SK-N-SH (cell line): ENCODE measurements at regions not wholly inside any gene's neighbourhood (a gene's known extent, or its start where the extent isn't known, plus 50 kb on each side); places are given as distances from the start of the nearest gene placed in this dataset.

ENCODE experiments used
- CTCF ChIA-PET: fragments of 300-600, 350-600 bp; formaldehyde crosslinking; extraction: SDS; loops from one replicate; lab custom pipeline; 2021; lab: Yijun Ruan, JAX
- POLR2A ChIA-PET: fragments of 350-600 bp; sonication (Branson Sonifier 250); formaldehyde crosslinking; extraction: SDS; loops from one replicate; lab custom pipeline; 2020; ENCODE audit warnings: antibody characterized with exemption, inconsistent platforms; lab: Yijun Ruan, JAX
- DNase-seq: peaks from one replicate; pipeline ENCODE4 v3.0.0; 2012
- H2AFZ ChIP-seq: fragments of 200-600 bp; sonication (generic); 2 replicates; pipeline ENCODE4 v1.8.1; 2016; ENCODE audit warnings: antibody characterized with exemption, mild to moderate bottlenecking, low read depth
- H3F3A ChIP-seq: fragments of 200-600 bp; sonication (generic); replicated peaks from 2 replicates; pipeline ENCODE3; 2016; ENCODE audit warnings: antibody characterized with exemption, mild to moderate bottlenecking; ENCODE audit not compliant: insufficient read depth
- H3K27ac ChIP-seq, 2 experiments: fragments of 200-500 bp in 1 of 2; fragments of 200-600 bp in 1 of 2; sonication (Bioruptor generic) in 1 of 2; sonication (generic), shearing (Covaris generic) in 1 of 2; 2 replicates each; pipeline versions ENCODE4 v1.5.1 to v1.6.1; 2014 to 2016; ENCODE audit warnings: low read depth in 2 of 2, inconsistent platforms in 1 of 2, low read length in 1 of 2, mild to moderate bottlenecking in 1 of 2, mixed read lengths in 1 of 2
- H3K27me3 ChIP-seq: fragments of 200-600 bp; sonication (generic), shearing (Covaris generic); 2 replicates; pipeline ENCODE4 v1.6.1; 2016; ENCODE audit warnings: mixed run types; ENCODE audit not compliant: insufficient read depth
- H3K36me3 ChIP-seq, 2 experiments: fragments of 200-500 bp in 1 of 2; fragments of 200-600 bp in 1 of 2; sonication (Bioruptor generic) in 1 of 2; sonication (generic) in 1 of 2; replicated peaks in 1 of 2; 2 replicates each; pipeline versions ENCODE3 to v1.5.1; 2014 to 2016; ENCODE audit warnings: low read length in 1 of 2, mild to moderate bottlenecking in 1 of 2; ENCODE audit not compliant: insufficient read depth in 2 of 2, control insufficient read depth in 1 of 2
- H3K4me1 ChIP-seq, 2 experiments: fragments of 200-500 bp in 1 of 2; fragments of 200-600 bp in 1 of 2; sonication (Bioruptor generic) in 1 of 2; sonication (generic), shearing (Covaris generic) in 1 of 2; 2 replicates each; pipeline versions ENCODE4 v1.5.1 to v1.6.1; 2014 to 2016; ENCODE audit warnings: low read depth in 1 of 2, low read length in 1 of 2, mixed run types in 1 of 2; ENCODE audit not compliant: insufficient read depth in 2 of 2, control insufficient read depth in 1 of 2
- H3K4me2 ChIP-seq: fragments of 200-600 bp; sonication (generic), shearing (Covaris generic); 2 replicates; pipeline ENCODE4 v1.6.1; 2017; ENCODE audit warnings: mixed run types
- H3K4me3 ChIP-seq, 2 experiments: fragments of 200-500 bp in 1 of 2; fragments of 200-600 bp in 1 of 2; sonication (Bioruptor generic) in 1 of 2; sonication (generic), shearing (Covaris generic) in 1 of 2; 2 replicates each; pipeline versions ENCODE4 v1.5.1 to v1.8.1; 2014 to 2016; ENCODE audit warnings: low read depth in 2 of 2, inconsistent platforms in 1 of 2, low read length in 1 of 2, mild to moderate bottlenecking in 1 of 2, mixed read lengths in 1 of 2, moderate library complexity in 1 of 2
- H3K79me2 ChIP-seq: fragments of 200-600 bp; sonication (generic); 2 replicates; pipeline ENCODE4 v1.8.1; 2017; ENCODE audit warnings: mild to moderate bottlenecking; ENCODE audit not compliant: insufficient read depth
- H3K9ac ChIP-seq: fragments of 200-600 bp; sonication (generic); 2 replicates; pipeline ENCODE4 v1.6.1; 2017; ENCODE audit warnings: mixed run types
- H3K9me2 ChIP-seq: fragments of 200-600 bp; sonication (generic); 2 replicates; pipeline ENCODE4 v1.6.1; 2017; ENCODE audit warnings: mixed run types
- H3K9me3 ChIP-seq: fragments of 200-600 bp; sonication (generic); 2 replicates; pipeline ENCODE4 v1.6.1; 2017; ENCODE audit warnings: mixed run types, mild to moderate bottlenecking, moderate library complexity
- H4K20me1 ChIP-seq: fragments of 200-600 bp; sonication (generic); 2 replicates; pipeline ENCODE4 v1.6.1; 2017; ENCODE audit warnings: mild to moderate bottlenecking, mixed run types; ENCODE audit not compliant: insufficient read depth
- EP300 ChIP-seq, 2 experiments: IDR thresholded peaks; 2 replicates each; pipeline versions ENCODE4 v1.4.0 to v1.6.1; 2012; ENCODE audit warnings: borderline replicate concordance in 1 of 2, low read depth in 1 of 2, low read length in 1 of 2
- EZH2phosphoT487 ChIP-seq: fragments of 200-600 bp; sonication (generic); IDR thresholded peaks from 2 replicates; pipeline ENCODE4 v1.6.1; 2017; ENCODE audit warnings: low read depth, mixed run types, mild to moderate bottlenecking, antibody characterized with exemption, moderate library complexity, borderline replicate concordance
- FOXJ3 ChIP-seq: sonication (generic); formaldehyde crosslinking; IDR thresholded peaks from 2 replicates; pipeline ENCODE4 v1.5.1; 2020; ENCODE audit warnings: mild to moderate bottlenecking, missing genetic modification reagents
- FOXM1 ChIP-seq: IDR thresholded peaks from 2 replicates; pipeline ENCODE4 v1.4.0; 2012; ENCODE audit warnings: low read depth, mild to moderate bottlenecking
- MAX ChIP-seq: IDR thresholded peaks from 2 replicates; pipeline ENCODE4 v1.4.0; 2012; ENCODE audit warnings: low read depth
- NFIC ChIP-seq: IDR thresholded peaks from 2 replicates; pipeline ENCODE4 v1.4.0; 2012; ENCODE audit warnings: borderline replicate concordance
- NRF1 ChIP-seq: IDR thresholded peaks from 2 replicates; pipeline ENCODE4 v1.6.1; 2012; ENCODE audit warnings: low read depth, mild to moderate bottlenecking, low read length
- RAD21 ChIP-seq: IDR thresholded peaks from 2 replicates; pipeline ENCODE4 v1.6.1; 2012; ENCODE audit warnings: mild to moderate bottlenecking, low read length
- RXRA ChIP-seq: IDR thresholded peaks from 2 replicates; pipeline ENCODE4 v1.4.0; 2012; ENCODE audit warnings: low read depth, mild to moderate bottlenecking, borderline replicate concordance
- SIN3A ChIP-seq: IDR thresholded peaks from 2 replicates; pipeline ENCODE4 v1.6.1; 2012; ENCODE audit warnings: low read depth, mild to moderate bottlenecking, low read length, moderate library complexity, borderline replicate concordance
- SMC3 ChIP-seq: IDR thresholded peaks from 2 replicates; pipeline ENCODE4 v1.6.1; 2012; ENCODE audit warnings: low read depth, low read length, improper control_type of control experiment
- TAF1 ChIP-seq: IDR thresholded peaks from 2 replicates; pipeline ENCODE4 v1.6.1; 2012; ENCODE audit warnings: low read depth, mild to moderate bottlenecking, low read length, moderate library complexity, borderline replicate concordance
- TCF12 ChIP-seq: IDR thresholded peaks from 2 replicates; pipeline ENCODE4 v1.4.0; 2012
- TEAD4 ChIP-seq: IDR thresholded peaks from 2 replicates; pipeline ENCODE4 v1.4.0; 2012; ENCODE audit warnings: mild to moderate bottlenecking, borderline replicate concordance; ENCODE audit not compliant: insufficient read depth
- YY1 ChIP-seq: IDR thresholded peaks from 2 replicates; pipeline ENCODE4 v1.4.0; 2012; ENCODE audit warnings: low read depth, mild to moderate bottlenecking
- WGBS: methylation state at CpG from one replicate; pipeline ENCODE4 v1.1.6; 2017; ENCODE audit warnings: low lambda C conversion rate; 5-methylcytosine and 5-hydroxymethylcytosine counted together
- TF ChIP-seq, protein P1 (sequence below): IDR thresholded peaks from 2 replicates; pipeline ENCODE4; 2012
- TF ChIP-seq, protein P2 (sequence below): fragments of 150-350 bp; IDR thresholded peaks from 2 replicates; pipeline ENCODE4 v1.6.1; 2016; ENCODE audit warnings: mild to moderate bottlenecking, low read depth, low read length
- TF ChIP-seq, protein P3 (sequence below): IDR thresholded peaks from 2 replicates; pipeline ENCODE4 v1.6.1; 2012; ENCODE audit warnings: mild to moderate bottlenecking, low read depth, low read length, moderate library complexity

DNA sequence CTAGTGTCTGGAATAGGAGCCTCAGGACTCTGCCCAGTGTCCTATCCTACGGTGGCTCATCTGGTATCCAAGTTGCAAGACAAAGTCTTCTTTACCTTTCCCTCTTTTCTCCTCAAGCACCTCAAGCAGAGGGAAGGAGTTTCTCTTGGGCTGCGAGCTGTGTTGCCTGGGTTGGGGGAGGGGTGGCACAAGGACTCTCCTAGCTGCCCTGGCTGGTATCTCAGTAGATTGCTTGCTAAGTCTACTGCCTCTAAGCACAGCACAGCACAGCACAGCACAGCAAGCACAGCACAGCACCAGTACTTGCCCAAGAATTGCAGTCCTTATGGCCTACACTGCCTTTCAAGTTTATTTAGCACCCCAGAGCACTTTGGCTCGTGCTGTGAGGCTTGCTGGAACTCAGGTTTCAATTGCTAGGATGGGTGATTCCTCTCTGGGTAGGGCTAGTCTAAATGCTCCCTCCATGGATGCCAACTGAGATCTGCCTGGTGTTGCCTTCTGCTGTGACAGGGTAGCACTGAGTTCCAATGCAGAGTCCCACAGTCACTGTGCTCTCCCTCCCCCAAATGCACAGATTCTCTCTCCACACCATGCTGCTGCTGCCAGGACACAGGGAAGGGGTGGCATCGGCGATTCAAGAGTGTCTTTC lies 213.1 kb upstream of the POU5F2 start:
- Histone ChIP-seq H3K27ac (no peak overlapping the region), H3F3A (no peaks in the 10 kb centered on the region), H3K4me3 (no peak overlapping the region), H3K36me3 (peaks cover 0 to 3% of the 10 kb centered on the region in 2 experiments), H3K4me2 (no peak overlapping the region), H3K79me2 (no peaks in the 10 kb centered on the region), H2AFZ (no peak overlapping the region), H3K27me3 (no peaks in the 10 kb centered on the region), H3K9me2 (no peaks in the 10 kb centered on the region), H3K9ac (no peak overlapping the region), H3K9me3 (no peaks in the 10 kb centered on the region), H4K20me1 (no peaks in the 10 kb centered on the region), H3K4me1 (no peaks in the 10 kb centered on the region)
- ChIA-PET CTCF (no interaction called here), POLR2A (no interaction called here)
- no peak for TF ChIP-seq NFIC
- TF ChIP-seq, protein P1, sequence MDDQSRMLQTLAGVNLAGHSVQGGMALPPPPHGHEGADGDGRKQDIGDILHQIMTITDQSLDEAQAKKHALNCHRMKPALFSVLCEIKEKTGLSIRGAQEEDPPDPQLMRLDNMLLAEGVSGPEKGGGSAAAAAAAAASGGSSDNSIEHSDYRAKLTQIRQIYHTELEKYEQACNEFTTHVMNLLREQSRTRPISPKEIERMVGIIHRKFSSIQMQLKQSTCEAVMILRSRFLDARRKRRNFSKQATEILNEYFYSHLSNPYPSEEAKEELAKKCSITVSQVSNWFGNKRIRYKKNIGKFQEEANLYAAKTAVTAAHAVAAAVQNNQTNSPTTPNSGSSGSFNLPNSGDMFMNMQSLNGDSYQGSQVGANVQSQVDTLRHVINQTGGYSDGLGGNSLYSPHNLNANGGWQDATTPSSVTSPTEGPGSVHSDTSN, result no peak
- no peak for TF ChIP-seq TAF1
- TF ChIP-seq, protein P2, sequence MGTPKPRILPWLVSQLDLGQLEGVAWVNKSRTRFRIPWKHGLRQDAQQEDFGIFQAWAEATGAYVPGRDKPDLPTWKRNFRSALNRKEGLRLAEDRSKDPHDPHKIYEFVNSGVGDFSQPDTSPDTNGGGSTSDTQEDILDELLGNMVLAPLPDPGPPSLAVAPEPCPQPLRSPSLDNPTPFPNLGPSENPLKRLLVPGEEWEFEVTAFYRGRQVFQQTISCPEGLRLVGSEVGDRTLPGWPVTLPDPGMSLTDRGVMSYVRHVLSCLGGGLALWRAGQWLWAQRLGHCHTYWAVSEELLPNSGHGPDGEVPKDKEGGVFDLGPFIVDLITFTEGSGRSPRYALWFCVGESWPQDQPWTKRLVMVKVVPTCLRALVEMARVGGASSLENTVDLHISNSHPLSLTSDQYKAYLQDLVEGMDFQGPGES, result no peak
- no peak for TF ChIP-seq FOXM1
- TF ChIP-seq EZH2phosphoT487, result no peak
- no peak for TF ChIP-seq FOXJ3 (CRISPR knock-in tag)
- no peak for TF ChIP-seq SIN3A
- no peak for TF ChIP-seq NRF1
- TF ChIP-seq YY1, result no peak
- no peak for TF ChIP-seq SMC3
- no peak for TF ChIP-seq RAD21
- TF ChIP-seq MAX, result no peak
- no peak for TF ChIP-seq RXRA
- TF ChIP-seq EP300 (IDR thresholded peaks at IDR 0.05; ENCODE audit: borderline replicate concordance in 1 of 2, low read depth in 1 of 2, low read length in 1 of 2), result no peak
- TF ChIP-seq, protein P3, sequence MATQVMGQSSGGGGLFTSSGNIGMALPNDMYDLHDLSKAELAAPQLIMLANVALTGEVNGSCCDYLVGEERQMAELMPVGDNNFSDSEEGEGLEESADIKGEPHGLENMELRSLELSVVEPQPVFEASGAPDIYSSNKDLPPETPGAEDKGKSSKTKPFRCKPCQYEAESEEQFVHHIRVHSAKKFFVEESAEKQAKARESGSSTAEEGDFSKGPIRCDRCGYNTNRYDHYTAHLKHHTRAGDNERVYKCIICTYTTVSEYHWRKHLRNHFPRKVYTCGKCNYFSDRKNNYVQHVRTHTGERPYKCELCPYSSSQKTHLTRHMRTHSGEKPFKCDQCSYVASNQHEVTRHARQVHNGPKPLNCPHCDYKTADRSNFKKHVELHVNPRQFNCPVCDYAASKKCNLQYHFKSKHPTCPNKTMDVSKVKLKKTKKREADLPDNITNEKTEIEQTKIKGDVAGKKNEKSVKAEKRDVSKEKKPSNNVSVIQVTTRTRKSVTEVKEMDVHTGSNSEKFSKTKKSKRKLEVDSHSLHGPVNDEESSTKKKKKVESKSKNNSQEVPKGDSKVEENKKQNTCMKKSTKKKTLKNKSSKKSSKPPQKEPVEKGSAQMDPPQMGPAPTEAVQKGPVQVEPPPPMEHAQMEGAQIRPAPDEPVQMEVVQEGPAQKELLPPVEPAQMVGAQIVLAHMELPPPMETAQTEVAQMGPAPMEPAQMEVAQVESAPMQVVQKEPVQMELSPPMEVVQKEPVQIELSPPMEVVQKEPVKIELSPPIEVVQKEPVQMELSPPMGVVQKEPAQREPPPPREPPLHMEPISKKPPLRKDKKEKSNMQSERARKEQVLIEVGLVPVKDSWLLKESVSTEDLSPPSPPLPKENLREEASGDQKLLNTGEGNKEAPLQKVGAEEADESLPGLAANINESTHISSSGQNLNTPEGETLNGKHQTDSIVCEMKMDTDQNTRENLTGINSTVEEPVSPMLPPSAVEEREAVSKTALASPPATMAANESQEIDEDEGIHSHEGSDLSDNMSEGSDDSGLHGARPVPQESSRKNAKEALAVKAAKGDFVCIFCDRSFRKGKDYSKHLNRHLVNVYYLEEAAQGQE, result no peak
- TF ChIP-seq TEAD4, result no peak
- TF ChIP-seq TCF12, result no peak
- no peak for DNase-seq
- 94% methylated on average over 4 of the region's 5 CpGs for WGBS
